Tibial nerve (tissue), 4 donors: ENCODE measurements at regions not wholly inside any gene's neighbourhood (a gene's known extent, or its start where the extent isn't known, plus 50 kb on each side); places are given as distances from the start of the nearest gene placed in this dataset.

Experiments used
- DNase-seq, 2 donors: peaks; one replicate each; pipeline ENCODE4 v3.0.0-alpha.2; 2019; ENCODE audit warnings: low spot score in 2 of 2
- H3K27ac ChIP-seq, 4 donors: fragments of 200-600 bp; sonication (generic) in 3 of 4; one replicate each; pipeline ENCODE4 v1.5.1; 2017 to 2019; ENCODE audit warnings: mild to moderate bottlenecking in 1 of 4
- H3K27me3 ChIP-seq, 2 donors: fragments of 200-600 bp; sonication (generic) in 1 of 2; one replicate each; pipeline versions ENCODE4 v1.5.1 to v1.6.0; 2017 to 2019
- H3K36me3 ChIP-seq, 3 donors: fragments of 200-600 bp; sonication (generic); one replicate each; pipeline ENCODE4 v1.5.1; 2018 to 2019
- H3K4me1 ChIP-seq, 4 donors: fragments of 200-600 bp; sonication (generic) in 3 of 4; one replicate each; pipeline ENCODE4 v1.5.1; 2017 to 2019
- H3K4me3 ChIP-seq, 4 donors: fragments of 200-600 bp; sonication (generic) in 3 of 4; one replicate each; pipeline ENCODE4 v1.5.1; 2017 to 2019; ENCODE audit warnings: mild to moderate bottlenecking in 1 of 4, moderate library complexity in 1 of 4
- H3K9me3 ChIP-seq, 4 donors: fragments of 200-600 bp; sonication (generic) in 3 of 4; one replicate each; pipeline ENCODE4 v1.5.1; 2017 to 2019
- CTCF ChIP-seq, 5 experiments: fragments of 200-600 bp in 3 of 5; fragments of 450-650 bp in 2 of 5; sonication (generic) in 3 of 5; IDR thresholded peaks; one replicate each; pipeline ENCODE4 v1.5.1; 2016 to 2019; ENCODE audit warnings: antibody characterized with exemption in 5 of 5, mild to moderate bottlenecking in 3 of 5, moderate library complexity in 2 of 5
- EP300 ChIP-seq, 2 donors: sonication (generic); formaldehyde crosslinking; IDR thresholded peaks; one replicate each; pipeline ENCODE4 v1.6.1; 2017; ENCODE audit warnings: antibody characterized with exemption in 2 of 2, mild to moderate bottlenecking in 1 of 2
- POLR2A ChIP-seq, 2 donors: fragments of 450-650 bp; IDR thresholded peaks; one replicate each; pipeline ENCODE4 v1.6.1; 2017; ENCODE audit warnings: antibody characterized with exemption in 2 of 2, mild to moderate bottlenecking in 2 of 2, moderate library complexity in 2 of 2
- WGBS, 2 donors: methylation state at CpG; one replicate each; pipeline ENCODE4 v1.1.5; 2018; 5-methylcytosine and 5-hydroxymethylcytosine counted together

- Histone ChIP-seq H3K9me3 (no peaks in the 10 kb centered on the region), H3K27ac (no peak overlapping the region), H3K4me3 (no peak overlapping the region), H3K27me3 (no peaks in the 10 kb centered on the region), H3K36me3 (no peaks in the 10 kb centered on the region), H3K4me1 (peaks cover 0 to 15% (median 2%) of the 10 kb centered on the region in 4 donors)
- TF ChIP-seq POLR2A (IDR thresholded peaks at IDR 0.05) = no peak
- TF ChIP-seq EP300 (IDR thresholded peaks at IDR 0.05) = no peak
- no peak for TF ChIP-seq CTCF (IDR thresholded peaks at IDR 0.05)
- 20 to 24% methylated on average over 2 of the region's 2 CpGs for WGBS, 2 donors
- DNase-seq = no peak
These were observed 540.7 kb downstream of the TNS1 start for GRCh38 chr2:217462121-217462520.

- 58 to 59% methylated on average over 4 of the region's 4 CpGs for WGBS, 2 donors
- Histone ChIP-seq H3K4me3 (no peak overlapping the region), H3K9me3 (no peaks in the 10 kb centered on the region), H3K27ac (no peak overlapping the region), H3K36me3 (no peaks in the 10 kb centered on the region), H3K4me1 (peaks cover 0 to 12% (median 2%) of the 10 kb centered on the region in 4 donors), H3K27me3 (no peaks in the 10 kb centered on the region)
- DNase-seq = no peak
- no peak for TF ChIP-seq POLR2A (IDR thresholded peaks at IDR 0.05)
- no peak for TF ChIP-seq EP300 (IDR thresholded peaks at IDR 0.05)
- TF ChIP-seq CTCF (IDR thresholded peaks at IDR 0.05) = no peak
These were observed 541.1 kb downstream of the TNS1 start for GRCh38 chr2:217461674-217462073.

- Histone ChIP-seq H3K36me3 (no peaks in the 10 kb centered on the region), H3K4me3 (no peak overlapping the region), H3K9me3 (no peaks in the 10 kb centered on the region), H3K27me3 (no peaks in the 10 kb centered on the region), H3K27ac (no peak overlapping the region), H3K4me1 (peaks cover 0 to 8% (median 2%) of the 10 kb centered on the region in 4 donors)
- 60 to 69% methylated on average over 5 of the region's 5 CpGs for WGBS, 2 donors
- no peak for TF ChIP-seq POLR2A (IDR thresholded peaks at IDR 0.05)
- TF ChIP-seq EP300 (IDR thresholded peaks at IDR 0.05) = no peak
- no peak for TF ChIP-seq CTCF (IDR thresholded peaks at IDR 0.05)
- DNase-seq = no peak
These were observed 543.0 kb downstream of the TNS1 start for GRCh38 chr2:217459680-217460405.

- 95 to 98% methylated on average over 2 of the region's 2 CpGs for WGBS, 2 donors
These were observed 543.8 kb downstream of the TNS1 start for GRCh38 chr2:217459016-217459415.

More at GRCh38 chr2:217459016-217459415, 543.8 kb downstream of the TNS1 start:
- no peaks in the 10 kb centered on the region for H3K9me3 ChIP-seq
- no peaks in the 10 kb centered on the region for H3K36me3 ChIP-seq
- no peak overlapping the region for H3K27ac ChIP-seq
- TF ChIP-seq CTCF (IDR thresholded peaks at IDR 0.05) (no peak), EP300 (IDR thresholded peaks at IDR 0.05) (no peak), POLR2A (IDR thresholded peaks at IDR 0.05) (no peak)
- DNase-seq = no peak
- H3K4me3 ChIP-seq = no peak overlapping the region
- H3K27me3 ChIP-seq = no peaks in the 10 kb centered on the region
- H3K4me1 ChIP-seq = peaks cover 0 to 8% (median 2%) of the 10 kb centered on the region in 4 donors
